ENCODE measurements at regions not wholly inside any gene's neighbourhood (a gene's known extent, or its start where the extent isn't known, plus 50 kb on each side); places are given as distances from the start of the nearest gene placed in this dataset.

GRCh38 chr9:89935115-89935514 lies 330.3 kb downstream of the GADD45G start:
- TF ChIP-seq POLR2A (IDR thresholded peaks at IDR 0.05), result no peak
- TF ChIP-seq, protein P1, sequence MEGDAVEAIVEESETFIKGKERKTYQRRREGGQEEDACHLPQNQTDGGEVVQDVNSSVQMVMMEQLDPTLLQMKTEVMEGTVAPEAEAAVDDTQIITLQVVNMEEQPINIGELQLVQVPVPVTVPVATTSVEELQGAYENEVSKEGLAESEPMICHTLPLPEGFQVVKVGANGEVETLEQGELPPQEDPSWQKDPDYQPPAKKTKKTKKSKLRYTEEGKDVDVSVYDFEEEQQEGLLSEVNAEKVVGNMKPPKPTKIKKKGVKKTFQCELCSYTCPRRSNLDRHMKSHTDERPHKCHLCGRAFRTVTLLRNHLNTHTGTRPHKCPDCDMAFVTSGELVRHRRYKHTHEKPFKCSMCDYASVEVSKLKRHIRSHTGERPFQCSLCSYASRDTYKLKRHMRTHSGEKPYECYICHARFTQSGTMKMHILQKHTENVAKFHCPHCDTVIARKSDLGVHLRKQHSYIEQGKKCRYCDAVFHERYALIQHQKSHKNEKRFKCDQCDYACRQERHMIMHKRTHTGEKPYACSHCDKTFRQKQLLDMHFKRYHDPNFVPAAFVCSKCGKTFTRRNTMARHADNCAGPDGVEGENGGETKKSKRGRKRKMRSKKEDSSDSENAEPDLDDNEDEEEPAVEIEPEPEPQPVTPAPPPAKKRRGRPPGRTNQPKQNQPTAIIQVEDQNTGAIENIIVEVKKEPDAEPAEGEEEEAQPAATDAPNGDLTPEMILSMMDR (IDR thresholded peaks at IDR 0.05), result no peak

Data from upper lobe of left lung (tissue), 4 donors.